Caki2 (cell line): ENCODE measurements at regions not wholly inside any gene's neighbourhood (a gene's known extent, or its start where the extent isn't known, plus 50 kb on each side); places are given as distances from the start of the nearest gene placed in this dataset.

ENCODE experiments used
- DNase-seq: peaks from one replicate; pipeline ENCODE4 v3.0.0-alpha.2; 2015; ENCODE audit warnings: low read depth
- in situ Hi-C: cut with HindIII; loops from 2 replicates; pipeline ENCODE4 v1.10.0; 2016; ENCODE audit warnings: low sequenced_read_pairs, low pct_unique_long_range_greater_than_20kb, mixed read lengths

DNA sequence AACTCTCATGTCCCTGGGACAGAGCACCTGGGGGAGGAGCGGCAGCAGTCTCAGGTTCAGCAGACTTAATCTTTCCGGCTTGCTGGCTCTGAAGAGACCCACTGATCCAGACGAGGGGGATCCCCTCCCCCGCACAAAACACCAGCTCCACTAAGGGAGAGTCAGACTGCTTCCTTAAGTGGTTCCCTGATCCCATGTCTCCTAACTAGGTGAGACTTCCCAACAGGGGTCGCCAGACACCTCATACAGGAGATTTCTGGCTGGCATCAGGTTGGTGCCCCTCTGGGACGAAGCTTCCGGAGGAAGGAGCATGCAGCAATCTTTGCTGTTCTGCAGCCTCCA lies 157.2 kb upstream of the TMEM45B start:
- no peak for DNase-seq
- in situ Hi-C loops, result no loop called here

DNA sequence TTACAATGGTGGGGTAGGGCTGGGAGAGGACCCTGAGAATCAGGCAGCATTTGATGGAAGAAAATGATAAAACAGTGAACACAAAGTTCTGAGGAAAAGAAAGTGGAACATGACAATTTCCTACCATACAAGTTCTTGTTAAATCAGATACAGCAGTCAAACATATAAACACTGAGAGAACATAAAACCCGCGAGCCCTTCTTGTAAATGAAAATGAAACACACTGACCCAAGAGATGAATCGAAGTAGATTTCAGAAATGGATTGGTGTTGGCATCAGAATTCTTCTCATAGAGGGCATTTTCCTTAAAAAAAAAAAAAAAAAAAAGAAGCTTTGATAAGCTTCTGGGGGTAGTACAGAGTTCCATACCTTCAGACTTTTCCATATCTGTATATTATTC lies 134.7 kb upstream of the TMEM45B start:
- in situ Hi-C loops, result no loop called here
- no peak for DNase-seq

DNA sequence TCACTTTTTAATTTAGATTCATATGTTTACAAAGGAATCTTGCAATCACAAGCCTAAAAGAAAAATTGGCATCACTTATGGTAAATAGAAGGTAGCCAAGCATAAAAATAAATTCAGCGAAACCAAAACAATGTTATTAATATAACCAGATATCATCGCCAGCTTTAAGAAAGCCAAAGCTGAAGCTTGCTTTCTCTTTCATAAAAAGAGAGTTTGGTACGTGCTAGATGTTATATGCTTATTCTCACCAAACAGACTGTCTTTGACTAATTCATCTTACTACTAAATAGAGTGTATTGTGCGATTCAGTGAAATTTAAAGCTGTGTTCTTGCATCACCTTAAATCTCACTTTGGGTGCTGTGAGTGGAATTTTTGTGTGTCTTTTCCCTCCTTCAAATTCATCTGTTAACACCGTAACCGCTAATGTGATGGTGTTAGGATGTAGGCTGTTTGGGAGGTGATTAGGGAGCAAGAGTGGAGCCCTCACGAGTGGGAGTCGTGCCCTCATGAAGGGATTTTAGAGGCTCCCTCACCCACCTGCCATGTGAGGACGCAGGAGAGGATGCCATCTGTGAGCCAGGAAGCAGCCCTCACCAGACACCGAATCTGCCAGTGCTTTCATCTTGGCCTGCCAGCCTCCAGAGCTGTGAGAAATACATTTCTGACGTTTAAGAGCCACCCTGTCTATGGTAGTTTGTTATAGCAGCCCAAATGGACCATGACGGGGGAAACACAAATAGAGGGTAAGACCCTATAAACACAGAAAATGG lies 134.1 kb upstream of the TMEM45B start:
- in situ Hi-C loops, result no loop called here
- DNase-seq, result no peak

DNA sequence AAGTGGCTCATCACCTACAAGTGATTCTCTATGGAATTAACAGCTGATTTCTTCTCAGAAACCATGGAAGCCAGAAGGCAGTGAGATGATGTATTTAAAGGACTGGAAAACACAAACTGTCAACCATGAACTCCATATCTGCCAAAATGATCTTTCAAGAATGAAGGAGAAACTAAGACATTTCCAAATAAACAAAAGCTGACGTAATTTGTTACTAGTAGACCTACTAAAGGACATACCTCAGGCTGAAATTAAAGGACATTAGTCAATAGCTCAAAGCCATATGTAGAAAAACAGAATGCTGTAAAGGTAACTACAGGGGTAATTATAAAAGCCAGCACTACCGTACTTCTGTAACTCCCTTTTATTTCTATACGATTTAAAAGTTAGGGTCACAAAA lies 129.4 kb upstream of the TMEM45B start:
- DNase-seq, result no peak
- in situ Hi-C loops, result no loop called here

DNA sequence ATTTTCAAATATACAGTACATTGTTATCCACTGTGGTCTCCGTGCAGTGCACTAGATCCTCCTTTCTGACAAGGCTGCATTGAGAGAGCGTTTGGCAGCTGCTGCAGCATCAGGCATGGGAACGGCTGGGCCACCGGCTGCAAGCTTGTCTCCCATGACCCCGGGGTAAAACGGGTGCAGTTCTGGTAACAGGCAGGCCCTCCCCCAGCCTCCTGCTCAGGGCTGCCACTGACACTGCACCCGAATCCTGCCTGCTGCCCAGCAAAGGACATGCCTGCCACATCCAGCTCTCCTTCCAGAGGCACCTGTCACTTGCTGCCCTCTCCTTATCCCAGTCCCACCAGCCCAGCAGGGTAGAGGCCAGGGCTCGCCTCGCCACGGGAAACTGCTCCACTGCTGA lies 124.5 kb upstream of the TMEM45B start:
- in situ Hi-C loops, result no loop called here
- no peak for DNase-seq

DNA sequence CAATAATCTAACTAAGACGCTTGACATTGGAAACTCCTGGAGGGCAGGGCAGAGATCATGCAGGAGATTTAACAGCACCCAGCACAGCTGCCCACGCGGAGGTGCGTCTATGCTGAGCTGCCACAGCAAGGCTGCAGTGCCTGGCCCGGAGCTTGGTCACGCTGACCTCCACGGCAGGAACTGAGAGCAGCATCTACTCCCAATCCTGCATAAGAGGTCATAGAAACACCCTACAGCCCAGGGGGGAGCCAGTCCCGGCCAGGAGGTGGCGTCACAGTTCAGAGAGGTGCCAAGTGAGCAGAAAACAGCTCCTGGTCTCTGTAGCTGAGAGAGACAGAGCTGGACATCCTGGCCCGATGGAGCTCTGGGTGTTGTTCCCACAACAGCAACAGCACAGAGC lies 121.1 kb upstream of the TMEM45B start:
- in situ Hi-C loops, result no loop called here
- DNase-seq, result no peak

DNA sequence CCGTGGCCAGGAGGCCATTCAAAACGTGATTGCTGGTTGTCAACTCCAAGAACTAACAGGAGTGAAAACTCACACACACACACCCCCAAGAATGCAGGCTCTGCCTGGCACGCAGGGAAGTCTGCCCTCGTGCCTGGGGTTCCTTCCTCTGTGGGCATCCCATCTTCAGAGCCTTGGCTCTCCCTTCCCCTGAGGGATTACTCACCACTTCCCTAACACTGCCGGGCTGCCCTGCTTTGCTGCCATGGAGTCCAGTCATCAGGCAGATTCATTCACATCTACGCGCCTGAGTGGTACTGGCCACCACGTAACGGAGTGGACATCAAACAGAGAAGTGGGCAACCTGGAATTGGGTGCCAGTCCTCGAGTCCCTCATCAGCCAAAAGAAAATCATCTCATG lies 120.7 kb upstream of the TMEM45B start:
- no peak for DNase-seq
- in situ Hi-C loops, result no loop called here

DNA sequence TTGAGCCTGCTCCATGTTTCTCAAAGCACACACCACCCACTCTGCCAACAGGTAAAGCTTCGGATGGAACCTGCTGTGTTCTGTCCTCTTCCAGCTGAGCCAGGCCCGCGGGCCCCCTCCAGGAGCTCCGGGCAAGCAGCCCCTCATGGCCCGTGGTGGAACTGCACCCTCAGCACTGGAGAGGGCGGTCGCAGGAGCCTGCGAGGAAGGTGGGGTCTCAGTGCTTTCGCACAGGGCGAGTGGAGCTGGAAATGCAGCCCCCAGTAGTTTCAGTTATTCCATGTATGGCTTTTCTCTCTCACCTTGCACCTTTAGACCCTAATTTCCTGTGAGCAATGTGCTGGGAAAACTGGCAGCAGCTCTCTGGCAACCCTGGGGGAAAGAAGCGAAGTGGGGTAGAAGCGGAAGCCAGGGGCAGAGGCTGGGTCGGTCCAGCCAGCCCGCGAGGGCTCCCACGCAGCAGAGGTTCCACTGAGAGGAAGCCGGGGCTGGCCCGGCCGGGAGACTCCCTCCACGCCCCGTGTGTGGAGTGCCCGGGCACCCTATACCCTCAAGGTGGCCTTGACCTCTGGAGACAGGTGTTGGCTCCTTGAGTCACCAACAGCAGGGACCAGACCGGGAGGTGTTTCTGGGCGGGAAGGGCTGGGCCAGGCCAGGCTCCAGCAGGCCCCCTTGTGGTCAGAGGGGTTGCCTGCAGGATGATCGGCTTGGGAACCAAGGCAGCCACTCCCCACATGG lies 119.9 kb upstream of the TMEM45B start:
- in situ Hi-C loops, result no loop called here

DNA sequence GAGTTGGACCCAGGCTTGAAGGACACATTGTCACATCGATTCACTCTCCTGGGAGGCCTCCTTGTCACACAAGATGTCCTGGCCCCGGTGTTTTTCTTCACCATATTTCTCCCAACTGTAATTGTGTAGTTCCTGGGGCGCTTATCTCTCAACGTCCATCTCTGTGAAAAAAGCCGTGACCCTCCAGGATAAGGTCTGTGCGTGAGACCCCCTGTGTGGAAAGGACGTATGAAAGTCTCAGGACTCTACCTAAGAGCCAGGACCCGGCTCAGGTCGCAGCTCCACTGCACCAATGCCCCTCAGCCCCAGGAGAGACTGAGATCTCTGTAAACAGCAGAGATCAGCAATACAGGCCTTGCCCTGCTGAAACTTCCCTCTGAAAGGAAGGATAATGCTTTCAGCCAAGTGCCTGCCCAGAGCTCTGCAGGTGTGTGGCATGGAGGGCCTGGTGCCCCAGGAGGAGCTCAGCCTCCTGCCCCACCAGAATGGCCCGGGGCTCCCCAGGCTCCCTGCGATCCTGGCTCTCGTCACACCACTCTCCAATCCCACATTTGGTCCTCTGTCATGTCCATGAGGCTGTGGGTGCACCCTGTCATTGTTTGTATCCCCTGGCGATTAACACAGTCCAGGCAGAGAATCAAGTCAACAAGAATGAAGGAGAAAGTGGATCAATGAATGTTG lies 119.2 kb upstream of the TMEM45B start:
- in situ Hi-C loops, result no loop called here
- no peak for DNase-seq

More for the DNA sequence above, 119.9 kb upstream of the TMEM45B start:
- no peak for DNase-seq

DNA sequence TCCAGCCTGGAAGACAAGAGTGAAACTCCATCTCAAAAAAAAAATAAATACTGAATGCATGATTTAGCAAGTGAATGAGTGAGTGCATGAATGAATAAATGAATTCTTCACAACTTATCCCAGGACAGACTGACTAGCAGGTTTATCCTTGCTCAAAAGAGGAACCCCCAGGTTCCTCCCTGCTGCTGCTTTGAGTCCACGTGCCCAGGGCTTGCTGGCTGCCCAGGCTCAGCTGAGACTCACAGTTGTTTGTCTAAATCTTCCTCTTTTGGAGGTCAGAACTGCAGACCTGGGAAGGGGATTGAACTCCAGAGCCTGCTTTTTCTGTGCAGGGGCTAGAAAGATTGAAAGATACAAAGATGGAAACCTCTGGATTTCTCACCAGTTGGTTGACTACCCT lies 117.4 kb upstream of the TMEM45B start:
- in situ Hi-C loops, result no loop called here

DNA sequence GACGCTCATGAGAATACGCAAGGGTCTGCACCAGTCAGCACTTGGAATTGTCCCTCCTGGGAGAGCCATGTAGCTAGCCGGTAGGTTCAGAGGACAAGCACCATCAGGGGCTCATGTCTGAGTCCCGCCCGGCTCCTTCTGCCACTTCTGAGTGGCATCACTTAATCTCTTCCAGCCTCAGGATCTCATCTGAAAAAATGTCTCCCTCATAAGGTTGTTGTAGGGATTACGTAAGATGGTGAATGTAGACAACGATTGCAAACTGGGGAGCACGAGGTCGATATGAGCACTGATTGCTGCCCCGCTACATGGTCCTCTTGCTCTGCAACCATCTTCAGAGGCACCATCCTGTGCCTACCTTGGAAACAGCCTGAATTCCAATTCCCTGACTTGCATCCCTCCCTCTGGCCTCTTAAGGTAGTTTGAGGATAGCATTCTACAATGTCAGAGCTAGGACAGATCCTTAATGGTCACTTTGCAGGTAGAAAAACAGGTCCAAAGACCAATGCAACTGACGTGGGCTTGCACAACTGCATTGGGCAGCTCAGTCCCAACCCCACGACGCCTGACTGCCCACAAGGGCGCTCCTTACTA lies 115.8 kb upstream of the TMEM45B start:
- DNase-seq, result no peak
- in situ Hi-C loops, result no loop called here

More for the DNA sequence above, 117.4 kb upstream of the TMEM45B start:
- no peak for DNase-seq

DNA sequence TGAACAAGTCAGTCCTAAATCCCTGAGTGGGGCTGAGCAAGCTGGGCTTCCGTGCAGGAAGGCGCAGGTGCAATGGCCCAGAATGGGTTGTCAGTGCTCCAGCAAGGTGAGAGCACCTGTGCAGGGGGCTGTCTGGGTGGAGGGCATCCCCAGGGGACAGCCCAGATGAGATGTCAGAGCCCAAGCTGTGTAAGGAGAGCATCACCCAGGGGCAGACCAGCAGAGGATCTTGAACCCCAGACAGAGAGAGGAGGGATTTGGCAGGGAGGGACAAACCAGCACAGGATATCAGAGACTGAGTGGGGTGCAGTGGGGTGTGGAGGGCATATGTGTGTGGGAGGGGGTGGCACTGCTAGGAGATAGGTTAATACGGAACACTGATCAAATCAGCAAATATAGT lies 114.9 kb upstream of the TMEM45B start:
- DNase-seq, result no peak
- in situ Hi-C loops, result no loop called here

DNA sequence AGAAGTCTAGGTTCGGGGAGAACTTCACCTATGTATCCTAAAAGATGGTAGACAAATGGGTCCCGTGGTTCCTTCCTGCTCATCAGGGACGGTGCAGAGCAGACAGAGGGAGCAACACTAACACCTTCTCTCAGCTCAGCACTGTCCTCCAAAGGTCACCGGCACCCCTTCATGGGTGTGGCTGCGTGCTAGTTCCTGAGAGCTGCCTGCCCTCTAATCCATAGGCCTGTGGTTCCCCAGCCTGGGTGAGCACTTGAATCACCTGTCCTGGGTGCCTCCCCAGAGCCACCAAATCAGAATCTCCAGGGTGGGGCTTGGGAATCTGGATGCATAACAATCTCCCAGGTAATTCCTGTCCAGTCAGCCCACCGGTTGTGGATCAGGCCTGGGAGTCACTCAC lies 113.9 kb upstream of the TMEM45B start:
- no peak for DNase-seq
- in situ Hi-C loops, result no loop called here

DNA sequence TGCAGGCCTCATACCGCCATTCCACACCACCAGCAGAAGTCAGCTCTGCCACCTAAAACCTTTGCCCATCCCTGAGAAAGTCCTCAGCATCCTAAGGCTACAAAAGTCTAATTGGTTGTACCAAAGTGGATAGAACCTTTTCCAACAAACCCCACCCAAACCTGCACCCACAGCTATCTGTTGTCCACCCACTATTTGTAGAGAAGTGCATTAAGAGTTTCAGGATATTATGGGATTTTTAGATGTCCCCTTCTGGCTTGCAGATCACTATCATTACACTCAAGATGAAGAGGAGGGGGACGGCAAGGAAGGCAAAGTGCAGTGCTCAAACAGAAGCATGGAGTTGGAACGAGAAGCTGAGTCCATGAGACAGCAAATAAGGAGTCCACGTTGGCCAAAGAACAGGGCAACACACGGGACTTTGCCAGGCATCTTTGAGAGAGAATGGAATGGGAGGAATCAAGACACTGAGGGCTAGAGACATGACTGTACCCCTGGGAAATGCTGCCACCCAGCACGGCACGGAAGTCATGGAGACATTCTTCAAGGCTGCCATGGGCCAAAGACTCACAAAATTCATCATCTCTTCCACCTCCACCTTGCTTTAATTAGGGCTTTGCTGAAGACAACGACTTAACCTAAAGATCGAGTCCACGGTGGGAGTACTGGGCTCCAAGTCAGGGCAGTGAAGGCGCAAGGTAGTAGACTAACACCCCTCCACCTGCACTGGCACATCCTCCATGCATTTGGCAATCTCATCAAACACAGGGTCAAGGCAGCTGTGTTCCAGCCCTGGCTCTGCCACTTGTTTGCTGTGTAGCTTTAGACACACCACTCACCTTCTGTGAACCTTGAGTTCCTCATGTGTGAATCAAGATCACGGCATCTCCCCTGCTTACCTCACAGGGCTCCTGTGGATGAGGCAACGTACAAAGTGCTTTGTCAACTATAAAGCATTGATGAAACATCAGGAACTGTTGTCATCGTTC lies 112.9 kb upstream of the TMEM45B start:
- no peak for DNase-seq
- in situ Hi-C loops, result no loop called here

DNA sequence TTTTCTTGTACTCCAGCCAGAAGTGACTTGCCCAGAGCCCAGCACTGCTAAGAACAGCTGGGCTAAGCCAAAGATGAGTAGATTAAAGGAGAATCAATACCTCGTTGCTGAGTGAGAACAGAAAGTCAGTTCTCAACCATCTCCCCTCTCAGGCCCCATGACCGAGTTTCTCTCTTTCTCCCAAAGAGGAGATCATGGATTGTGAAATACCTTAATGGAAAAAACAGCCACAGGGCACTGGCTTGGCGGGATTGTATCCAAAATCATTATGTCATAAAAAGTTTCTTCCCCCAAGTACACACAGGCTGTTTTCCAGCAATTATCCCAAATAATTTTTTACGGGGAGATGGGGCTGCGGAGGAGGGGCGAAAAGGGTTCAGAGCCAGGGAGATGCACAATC lies 111.8 kb upstream of the TMEM45B start:
- in situ Hi-C loops, result no loop called here

DNA sequence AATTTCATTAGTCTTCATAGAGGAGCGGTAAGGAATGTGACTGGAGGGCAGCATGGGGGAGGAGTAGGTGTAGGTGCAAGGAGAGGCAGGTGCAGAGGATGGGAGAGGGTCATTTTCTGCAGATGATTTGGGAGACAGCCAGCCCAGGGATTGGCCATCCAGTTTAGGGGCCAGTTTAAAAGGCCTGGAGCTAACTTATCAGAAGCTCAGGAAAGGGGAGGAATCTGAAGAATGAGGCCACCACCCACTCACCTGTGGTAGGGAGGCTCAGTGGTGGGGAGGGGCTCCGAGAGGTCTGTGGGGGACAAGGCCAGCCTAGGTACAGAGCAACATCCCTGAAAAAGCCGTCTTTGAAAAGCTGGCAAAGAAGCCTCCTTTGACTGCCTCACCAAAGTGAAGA lies 110.8 kb upstream of the TMEM45B start:
- DNase-seq, result no peak
- in situ Hi-C loops, result no loop called here

More for the DNA sequence above, 111.8 kb upstream of the TMEM45B start:
- no peak for DNase-seq

DNA sequence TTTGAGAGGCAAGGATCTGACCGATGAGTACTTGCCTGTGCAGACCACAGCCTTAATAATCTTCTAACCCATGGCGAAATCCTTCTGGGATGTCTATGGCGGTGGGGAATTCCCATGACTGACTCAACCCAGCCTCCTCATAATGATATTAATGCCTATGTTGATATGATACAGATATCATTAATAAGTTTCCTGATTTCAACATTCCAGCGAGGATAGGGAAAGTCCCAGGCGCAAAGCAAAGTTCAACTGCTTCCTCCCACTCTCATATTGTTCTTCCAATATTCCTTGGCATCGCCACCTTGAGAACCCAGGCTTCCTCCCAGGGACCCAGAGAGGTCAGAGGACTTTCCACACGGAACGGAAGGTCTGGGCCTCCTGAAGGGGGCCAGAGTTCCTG lies 110.3 kb upstream of the TMEM45B start:
- in situ Hi-C loops, result no loop called here
- no peak for DNase-seq

DNA sequence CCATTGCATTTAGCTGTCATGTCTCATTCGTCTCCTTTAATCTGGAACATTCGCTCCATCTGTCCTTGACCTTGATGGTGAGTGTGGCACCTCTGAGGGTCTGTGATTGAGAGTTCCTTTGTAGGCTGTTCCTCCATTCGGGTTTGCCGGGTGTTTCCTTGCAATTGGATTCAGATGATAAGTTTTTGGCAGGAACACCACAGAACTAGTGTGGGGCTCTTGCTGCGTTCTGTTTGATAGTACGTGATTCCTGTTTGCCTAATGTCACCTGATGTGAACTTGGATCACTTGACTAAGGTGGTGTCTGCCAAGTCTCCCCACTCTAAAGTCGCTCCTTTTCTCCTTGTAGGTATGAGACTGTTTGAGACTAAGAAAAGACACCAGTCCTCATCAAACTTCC lies 109.7 kb upstream of the TMEM45B start:
- in situ Hi-C loops, result no loop called here
- no peak for DNase-seq
